ENCODE measurements at regions not wholly inside any gene's neighbourhood (a gene's known extent, or its start where the extent isn't known, plus 50 kb on each side); places are given as distances from the start of the nearest gene placed in this dataset.
"Not testable (repeated sequence)": the region's sequence is repeated elsewhere in the genome, so short reads cannot be mapped to it uniquely, and the experiment has no call there.

DNA sequence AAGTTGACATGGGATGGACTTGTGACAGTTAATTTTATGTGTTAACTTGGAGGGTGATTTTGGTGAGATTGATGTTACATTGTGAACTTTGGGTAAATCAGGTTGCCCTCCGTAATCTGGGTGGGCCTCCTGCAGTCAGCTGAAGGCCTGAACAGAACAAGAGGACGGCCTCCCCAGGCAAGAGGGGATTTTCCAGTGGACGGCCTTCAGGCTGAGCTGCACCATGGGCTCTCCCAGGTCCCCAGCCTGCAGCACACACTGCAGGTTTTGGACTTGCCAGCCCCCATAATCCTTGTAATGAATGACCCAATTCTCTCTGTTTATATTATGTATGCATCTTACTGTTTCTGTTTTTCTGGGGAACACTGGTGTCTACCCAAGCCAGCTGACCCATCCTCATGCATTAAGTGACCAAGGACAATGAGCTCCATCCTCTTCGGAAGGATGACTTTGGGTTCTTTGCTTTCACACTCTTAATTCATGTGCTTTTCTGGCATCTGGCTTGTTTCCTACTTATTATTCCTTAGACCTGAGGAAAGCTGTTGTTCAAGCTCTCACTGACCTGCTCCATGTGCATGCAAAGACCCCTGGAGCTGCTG lies 64.2 kb downstream of the DACT2 start:
- DNase-seq: no peak

DNA sequence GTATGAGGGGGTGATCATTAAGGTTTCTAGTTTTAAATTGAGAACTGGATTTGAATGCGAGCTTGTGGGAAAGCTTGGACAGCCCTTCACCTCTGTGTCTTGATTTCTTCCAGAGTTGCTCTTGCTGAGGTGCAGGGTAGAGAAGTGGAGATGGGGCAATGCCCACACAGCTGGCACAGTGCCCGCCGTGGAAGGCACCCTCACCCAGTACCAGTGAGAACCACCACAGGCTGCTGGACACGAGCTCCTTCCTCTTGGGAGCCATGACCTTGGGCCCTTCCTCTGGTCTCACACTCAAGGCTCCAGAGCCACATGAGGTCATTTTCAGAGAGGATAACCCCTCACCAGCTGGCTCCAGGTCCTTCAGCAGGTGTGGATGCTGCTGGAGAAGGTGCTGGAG lies 67.3 kb downstream of the DACT2 start:
- no peak for DNase-seq

- no peak for DNase-seq
Observed at GRCh38 chr6:168250250-168250649, 69.3 kb downstream of the DACT2 start.

DNA sequence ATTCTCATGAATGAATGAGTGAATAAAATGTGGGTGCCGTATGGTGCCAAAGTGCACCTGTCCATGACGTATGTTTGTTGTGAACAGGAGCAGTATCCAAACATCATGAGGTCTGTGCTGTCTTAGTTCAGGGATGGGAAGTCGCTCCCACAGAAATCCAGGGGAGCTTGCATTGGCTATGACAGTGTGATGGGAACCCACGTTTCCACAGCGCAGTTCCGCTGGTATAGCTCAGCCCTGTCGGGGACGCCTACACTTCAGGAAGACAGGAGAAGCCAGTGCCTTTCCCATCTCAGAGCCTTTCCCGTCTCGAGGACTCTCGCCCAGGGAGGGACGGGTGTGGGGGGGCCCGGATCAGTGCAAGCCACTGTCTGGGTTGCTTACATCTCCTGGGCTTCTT lies 69.8 kb downstream of the DACT2 start:
- DNase-seq: no peak

DNA sequence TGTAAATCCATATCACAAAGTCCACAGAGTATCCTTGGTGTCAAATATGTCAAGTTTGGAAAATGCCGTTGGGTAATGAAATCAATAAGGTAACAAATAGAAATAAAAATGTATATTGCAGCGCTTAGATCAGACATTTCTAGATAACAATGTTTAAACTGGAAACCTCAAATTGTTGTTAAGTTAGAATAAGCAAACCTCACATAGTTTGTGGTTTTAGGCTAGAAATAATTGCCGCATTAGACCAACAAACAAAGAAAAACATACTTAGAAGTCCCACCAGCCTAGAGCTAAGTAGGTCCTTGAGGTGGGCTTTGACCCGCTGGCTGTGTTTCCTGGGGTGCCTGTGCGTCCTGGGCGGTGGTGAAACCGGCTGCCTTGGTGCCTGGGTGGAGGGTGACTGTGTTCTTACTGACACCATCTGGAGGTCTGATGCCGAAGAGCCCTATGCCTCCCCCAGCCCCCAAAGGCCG lies 71.4 kb downstream of the DACT2 start:
- DNase-seq: no peak

- peak; percentile 84 for DNase-seq
Observed at GRCh38 chr6:168247443-168248147, 72.0 kb downstream of the DACT2 start.

DNA sequence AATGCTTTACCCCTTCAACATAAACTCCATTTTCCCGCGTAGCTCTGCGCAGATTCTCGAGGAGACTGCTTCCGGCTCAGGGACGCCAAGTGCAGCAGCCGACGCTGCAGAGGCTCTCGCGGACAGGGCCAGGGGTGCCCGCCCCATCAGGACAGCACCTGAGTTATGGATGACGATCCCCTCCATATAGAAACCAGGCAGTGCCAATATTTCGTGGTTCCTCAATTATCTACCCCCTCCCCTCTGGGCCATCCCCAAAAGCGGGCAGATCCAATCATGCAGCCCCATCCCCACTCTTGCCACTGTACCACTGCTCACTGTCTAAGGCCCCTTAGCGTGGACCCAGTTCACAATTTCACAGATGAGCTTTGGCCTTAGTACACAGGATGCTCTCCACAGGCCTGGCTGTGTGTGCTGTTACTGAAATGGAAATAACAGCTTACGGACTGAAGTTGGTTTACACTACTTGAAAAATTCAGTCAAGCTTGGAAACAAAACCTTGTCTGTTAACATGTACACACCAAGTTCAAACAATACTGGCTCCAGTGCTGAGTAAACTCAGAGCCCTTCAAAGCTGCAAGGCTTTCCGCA lies 74.5 kb downstream of the DACT2 start:
- DNase-seq: no peak

DNA sequence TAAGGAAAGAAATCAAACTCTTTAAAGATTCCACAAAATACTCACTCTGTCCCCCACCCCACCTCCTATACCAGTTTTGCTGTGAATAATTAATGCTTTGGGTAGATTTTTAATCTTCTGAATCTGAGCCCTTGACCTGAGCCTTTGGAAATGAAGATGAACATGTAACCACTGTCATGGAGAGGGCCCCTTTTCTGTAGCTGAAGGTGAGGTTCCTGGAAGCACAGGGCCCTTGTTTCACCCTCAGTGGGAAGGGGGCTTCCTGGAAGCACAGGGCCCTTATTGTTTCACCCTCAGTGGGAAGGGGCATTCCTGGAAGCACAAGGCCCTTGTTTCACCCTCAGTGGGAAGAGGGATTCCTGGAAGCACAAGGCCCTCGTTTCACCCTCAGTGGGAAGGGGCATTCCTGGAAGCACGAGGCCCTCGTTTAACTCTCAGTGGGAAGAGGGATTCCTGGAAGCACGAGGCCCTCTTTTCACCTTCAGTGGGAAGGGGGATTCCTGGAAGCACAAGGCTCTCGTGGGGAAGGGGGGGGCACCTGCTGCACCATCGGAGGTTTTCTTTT lies 75.7 kb downstream of the DACT2 start:
- DNase-seq: no peak

- DNase-seq: no peak
Observed at GRCh38 chr6:168242940-168243225, 76.7 kb downstream of the DACT2 start.

DNA sequence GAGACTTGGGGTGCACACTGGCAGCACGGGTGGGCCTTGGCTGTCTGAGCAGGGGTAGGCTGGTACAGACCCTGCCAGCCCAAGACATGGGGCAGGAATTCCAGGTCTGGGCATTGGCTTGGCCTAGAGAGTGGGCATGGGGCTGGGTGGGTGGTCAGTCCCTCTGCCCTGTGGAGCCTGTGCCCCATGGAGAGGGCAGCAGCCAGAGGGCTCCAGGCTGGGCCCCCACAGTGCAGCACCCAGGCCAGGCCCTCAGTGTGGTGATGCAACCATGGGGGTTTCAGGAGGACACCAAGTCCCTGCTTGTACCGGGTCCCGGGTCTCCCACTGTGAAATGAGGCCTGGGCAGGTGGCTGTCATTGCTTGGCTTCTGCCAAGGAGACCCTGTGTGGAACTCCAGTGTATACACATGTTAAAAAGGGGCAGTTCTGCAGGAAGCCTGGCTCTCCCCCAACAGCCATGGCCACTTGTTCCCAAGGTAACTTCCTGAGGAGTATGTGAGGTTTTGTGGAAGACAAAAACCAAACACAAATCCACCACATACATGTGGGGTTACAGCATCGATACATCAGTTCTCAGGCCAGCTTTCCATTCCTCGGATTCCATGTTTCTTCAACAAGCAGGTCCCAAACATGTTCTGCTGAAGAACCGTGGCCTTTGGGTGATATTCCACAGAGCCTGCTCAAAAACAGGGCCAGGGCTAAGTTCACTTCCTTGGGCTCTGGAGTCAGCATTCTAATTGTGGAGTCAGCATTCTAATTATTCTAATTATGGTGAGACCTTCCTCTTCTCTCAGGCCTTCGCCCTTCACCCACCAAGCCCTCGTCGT lies 77.3 kb downstream of the DACT2 start:
- DNase-seq: no peak

GRCh38 chr6:168240160-168240559 lies 79.4 kb downstream of the DACT2 start:
- DNase-seq: no peak

DNA sequence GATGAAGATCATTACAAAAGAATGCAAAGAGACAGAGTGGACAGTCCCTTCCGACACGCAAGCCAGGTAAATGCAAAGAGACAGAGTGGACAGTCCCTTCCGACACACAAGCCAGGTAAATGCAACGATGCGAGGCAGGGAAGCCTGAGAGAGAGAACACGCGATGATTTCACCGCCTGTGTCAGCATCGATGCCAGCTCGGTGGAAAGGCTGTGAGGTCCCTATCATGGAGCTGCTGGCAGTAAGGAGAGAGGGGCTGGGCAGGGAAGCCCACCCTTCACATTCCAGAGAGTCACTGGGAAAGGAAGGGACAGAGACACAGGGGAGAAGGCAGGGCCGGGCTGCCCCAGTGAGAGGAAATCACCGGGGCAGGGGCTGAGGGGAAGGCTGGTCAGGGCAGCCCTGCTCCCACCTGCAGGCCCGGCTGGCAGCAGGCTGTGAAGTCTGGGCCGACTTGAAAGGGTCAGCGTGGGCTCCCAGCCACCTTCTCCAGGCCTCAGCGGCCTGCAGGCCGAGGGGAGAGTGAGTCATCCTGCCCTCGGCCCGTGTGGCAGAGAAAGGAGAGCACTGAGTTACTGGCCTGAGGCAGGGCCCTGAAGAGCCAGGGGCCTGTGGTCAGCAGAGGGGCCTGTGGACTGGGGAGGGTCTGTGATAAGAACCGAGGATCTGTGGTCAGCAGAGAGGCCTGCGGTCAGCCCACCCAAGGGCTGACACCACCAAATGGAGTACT lies 80.4 kb downstream of the DACT2 start:
- DNase-seq: no peak

- no peak for DNase-seq
Observed at GRCh38 chr6:168238159-168238909, 81.2 kb downstream of the DACT2 start.

DNA sequence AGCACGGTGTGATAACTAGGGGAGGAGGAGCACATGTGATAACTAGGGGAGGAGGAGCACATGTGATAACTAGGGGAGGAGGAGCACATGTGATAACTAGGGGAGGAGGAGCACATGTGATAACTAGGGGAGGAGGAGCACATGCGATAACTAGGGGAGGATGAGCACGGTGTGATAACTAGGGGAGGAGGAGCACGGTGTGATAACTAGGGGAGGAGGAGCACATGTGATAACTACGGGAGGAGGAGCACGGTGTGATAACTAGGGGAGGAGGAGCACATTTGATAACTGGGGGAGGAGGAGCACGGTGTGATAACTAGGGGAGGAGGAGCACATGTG lies 85.7 kb downstream of the DACT2 start:
- DNase-seq: not testable (repeated sequence)

DNA sequence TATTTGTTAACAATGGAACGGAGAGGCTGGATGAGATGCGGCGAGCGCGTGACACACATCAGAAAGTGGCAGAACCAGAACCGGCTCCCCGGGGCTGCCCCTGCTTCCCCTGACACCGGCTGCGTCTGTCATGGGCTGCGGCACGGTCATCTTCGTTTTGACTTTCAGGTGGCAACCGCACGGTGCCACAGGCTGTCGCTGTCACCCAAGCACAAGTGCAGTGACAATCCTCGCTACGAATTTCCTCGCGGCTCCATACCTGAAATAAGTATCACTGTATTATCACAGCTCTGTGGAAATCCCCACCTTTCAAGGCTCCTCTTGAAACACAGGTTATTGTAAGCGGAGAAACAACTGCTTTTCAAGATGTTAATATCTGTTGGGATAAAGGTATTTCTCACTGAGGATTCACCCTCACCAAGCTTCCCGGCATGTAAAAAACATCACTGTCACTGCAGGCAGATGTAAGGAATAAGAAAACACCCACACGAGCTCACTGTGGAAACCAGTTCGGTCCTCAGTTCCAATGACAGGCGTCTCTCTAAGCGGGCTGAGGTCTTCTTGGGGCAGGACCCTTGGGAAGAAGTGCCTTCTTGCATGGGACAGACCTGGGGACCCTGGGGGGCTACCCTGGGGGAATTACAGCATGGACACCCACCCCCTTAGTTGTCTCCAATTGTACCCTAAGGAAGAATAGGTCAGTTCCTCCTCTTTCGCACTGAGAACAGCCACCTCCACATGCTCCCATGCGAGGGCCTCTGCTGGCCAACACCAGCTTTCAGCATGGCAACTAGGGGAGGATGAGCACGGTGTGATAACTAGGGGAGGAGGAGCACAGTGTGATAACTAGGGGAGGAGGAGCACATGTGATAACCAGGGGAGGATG lies 86.3 kb downstream of the DACT2 start:
- DNase-seq: no peak

DNA sequence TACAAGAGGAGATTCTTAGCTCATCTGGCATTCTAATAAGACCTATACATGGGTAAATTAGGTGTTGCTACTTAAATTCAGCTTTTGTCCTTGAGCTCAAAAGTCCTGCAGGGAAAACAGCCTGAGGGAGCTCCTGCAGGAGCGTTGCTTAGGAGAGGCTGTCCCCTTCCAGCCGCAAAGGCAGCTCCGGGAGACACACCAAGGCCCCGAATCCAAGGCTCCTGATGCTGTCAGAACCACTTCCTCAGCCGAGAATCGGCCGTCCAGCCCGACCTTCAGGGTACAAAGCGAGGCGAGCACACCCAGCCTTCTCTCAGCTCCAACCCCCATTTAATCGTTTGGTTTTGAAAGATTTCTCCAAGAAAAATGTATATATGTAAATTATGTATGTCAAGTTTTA lies 87.0 kb downstream of the DACT2 start:
- no peak for DNase-seq

GRCh38 chr6:168232062-168232461 lies 87.5 kb downstream of the DACT2 start:
- no peak for DNase-seq

- no peak for DNase-seq
Observed at GRCh38 chr6:168231393-168231957, 88.1 kb downstream of the DACT2 start.

DNA sequence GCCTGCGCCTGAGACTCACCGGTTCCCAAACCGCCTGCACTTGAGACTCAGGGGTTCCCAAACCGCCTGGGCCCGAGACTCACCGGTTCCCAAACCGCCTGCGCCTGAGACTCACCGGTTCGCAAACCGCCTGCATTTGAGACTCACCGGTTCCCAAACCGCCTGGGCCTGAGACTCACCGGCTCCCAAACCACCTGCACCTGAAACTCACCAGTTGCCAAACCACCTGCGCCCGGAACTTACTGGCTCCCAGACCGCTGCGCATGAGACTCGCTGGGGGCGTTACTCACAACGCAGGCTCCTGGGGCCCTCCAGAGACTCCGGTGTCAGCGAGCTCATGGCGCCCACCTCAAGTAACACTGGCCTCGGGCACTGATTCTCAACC lies 90.2 kb downstream of the DACT2 start:
- no peak for DNase-seq

DNA sequence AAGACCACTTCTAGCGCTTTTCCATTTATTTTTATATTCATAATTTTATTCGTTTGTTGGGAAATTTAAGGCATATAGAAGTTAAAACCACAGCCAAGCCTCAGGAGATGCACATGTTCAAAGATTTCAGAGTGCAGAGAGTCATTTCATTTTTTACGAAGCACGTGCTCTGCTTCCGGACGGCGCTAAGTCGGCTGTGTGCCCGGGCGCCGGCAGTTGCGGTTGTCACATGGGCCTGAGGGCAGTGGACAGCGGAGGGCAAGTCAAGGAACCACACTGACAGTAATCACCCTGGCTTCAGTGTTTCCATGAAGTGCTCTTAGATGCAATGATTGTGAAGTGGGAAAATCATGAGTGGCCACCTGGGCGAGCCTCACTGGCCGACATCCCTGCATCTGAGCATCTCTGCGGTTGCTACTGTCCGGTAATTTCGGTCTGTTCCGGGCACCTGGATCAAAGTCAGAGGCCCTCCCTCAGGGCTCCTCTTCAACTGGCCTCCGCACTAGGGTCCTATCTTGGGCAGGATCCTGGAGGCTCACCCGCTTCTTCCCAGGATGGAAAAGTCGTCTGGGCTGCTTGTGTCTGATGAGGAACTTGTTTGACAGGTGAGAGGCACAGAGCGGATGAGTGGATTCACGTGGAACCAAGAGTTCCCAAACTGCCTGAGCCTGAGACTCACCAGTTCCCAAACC lies 90.8 kb downstream of the DACT2 start:
- no peak for DNase-seq
